ENCODE measurements at regions not wholly inside any gene's neighbourhood (a gene's known extent, or its start where the extent isn't known, plus 50 kb on each side); places are given as distances from the start of the nearest gene placed in this dataset.

DNA sequence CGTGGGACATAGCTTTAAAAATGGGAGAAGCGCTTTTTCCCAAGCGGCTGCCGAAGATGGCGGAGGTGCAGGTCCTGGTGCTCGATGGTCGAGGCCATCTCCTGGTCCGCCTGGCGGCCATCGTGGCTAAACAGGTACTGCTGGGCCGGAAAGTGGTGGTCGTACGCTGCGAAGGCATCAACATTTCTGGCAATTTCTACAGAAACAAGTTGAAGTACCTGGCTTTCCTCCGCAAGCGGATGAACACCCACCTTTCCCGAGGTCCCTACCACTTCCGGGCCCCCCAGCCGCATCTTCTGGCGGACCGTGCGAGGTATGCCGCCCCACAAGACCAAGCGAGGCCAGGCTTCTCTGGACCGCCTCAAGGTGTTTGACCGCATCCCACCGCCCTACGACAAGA, 245.5 kb downstream of the MRPL39 start:
- DNase-seq (ENCODE audit: extremely low spot score in 2 of 2), result no peak
- no peaks in the 10 kb centered on the region for H3K4me1 ChIP-seq
- H3K36me3 ChIP-seq, result no peaks in the 10 kb centered on the region
- TF ChIP-seq POLR2AphosphoS5 (IDR thresholded peaks at IDR 0.05; ENCODE audit: insufficient read depth in 1 of 2, low read depth in 1 of 2), result no peak
- no peak for TF ChIP-seq POLR2A (IDR thresholded peaks at IDR 0.05)
- TF ChIP-seq, protein P1, sequence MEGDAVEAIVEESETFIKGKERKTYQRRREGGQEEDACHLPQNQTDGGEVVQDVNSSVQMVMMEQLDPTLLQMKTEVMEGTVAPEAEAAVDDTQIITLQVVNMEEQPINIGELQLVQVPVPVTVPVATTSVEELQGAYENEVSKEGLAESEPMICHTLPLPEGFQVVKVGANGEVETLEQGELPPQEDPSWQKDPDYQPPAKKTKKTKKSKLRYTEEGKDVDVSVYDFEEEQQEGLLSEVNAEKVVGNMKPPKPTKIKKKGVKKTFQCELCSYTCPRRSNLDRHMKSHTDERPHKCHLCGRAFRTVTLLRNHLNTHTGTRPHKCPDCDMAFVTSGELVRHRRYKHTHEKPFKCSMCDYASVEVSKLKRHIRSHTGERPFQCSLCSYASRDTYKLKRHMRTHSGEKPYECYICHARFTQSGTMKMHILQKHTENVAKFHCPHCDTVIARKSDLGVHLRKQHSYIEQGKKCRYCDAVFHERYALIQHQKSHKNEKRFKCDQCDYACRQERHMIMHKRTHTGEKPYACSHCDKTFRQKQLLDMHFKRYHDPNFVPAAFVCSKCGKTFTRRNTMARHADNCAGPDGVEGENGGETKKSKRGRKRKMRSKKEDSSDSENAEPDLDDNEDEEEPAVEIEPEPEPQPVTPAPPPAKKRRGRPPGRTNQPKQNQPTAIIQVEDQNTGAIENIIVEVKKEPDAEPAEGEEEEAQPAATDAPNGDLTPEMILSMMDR (IDR thresholded peaks at IDR 0.05), result no peak
- H3K27ac ChIP-seq, result no peak overlapping the region
- H3K27me3 ChIP-seq, result no peaks in the 10 kb centered on the region
- no peaks in the 10 kb centered on the region for H3K9me3 ChIP-seq
- no peak overlapping the region for H3K4me3 ChIP-seq
- intact Hi-C loops (cut with DNase I), result no loop called here

DNA sequence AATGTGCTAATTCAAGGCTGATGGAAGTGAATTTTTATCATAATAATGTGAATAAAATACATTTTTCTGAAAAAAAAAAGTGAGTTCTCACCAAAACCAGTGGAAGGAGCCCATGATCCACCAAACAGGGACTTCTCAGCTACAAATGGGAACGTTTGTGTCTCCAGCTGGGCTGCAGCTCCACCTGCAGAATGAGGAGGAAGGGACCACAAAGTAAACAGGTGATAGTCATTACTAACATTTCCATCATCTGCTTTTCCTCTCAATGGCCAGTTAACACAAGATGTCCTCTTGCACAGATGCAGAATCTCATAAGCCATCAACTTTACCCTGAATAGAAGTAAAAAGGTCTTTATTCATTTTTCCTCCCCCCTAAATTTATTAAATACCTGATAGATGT, 246.2 kb downstream of the MRPL39 start:
- no peak for DNase-seq (ENCODE audit: extremely low spot score in 2 of 2)
- Histone ChIP-seq H3K27ac (no peak overlapping the region), H3K27me3 (no peaks in the 10 kb centered on the region), H3K4me3 (no peak overlapping the region), H3K36me3 (no peaks in the 10 kb centered on the region), H3K4me1 (no peaks in the 10 kb centered on the region), H3K9me3 (no peaks in the 10 kb centered on the region)
- intact Hi-C loops (cut with DNase I), result no loop called here
- TF ChIP-seq POLR2A (IDR thresholded peaks at IDR 0.05) (no peak), POLR2AphosphoS5 (IDR thresholded peaks at IDR 0.05; ENCODE audit: insufficient read depth in 1 of 2, low read depth in 1 of 2) (no peak)
- TF ChIP-seq, protein P1 (IDR thresholded peaks at IDR 0.05), result no peak

DNA sequence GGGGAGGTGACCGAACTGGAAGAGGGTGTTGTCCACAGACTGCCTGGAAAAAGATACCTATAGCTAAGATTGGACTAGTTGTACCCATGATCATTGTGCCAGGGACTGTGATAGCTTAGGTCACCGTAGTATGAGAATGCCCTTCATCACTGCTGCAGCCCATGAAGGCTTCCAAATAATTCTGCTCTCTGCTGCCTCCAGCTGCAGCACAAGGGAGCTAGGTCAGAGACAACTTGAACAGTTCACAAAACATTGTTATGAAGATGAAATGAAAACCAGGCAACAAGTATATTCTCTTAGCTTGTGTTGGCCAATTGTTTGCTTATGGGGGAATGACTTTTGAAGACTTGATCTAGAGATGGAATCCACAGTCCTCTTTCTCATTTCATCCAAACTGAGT, 246.7 kb downstream of the MRPL39 start:
- Histone ChIP-seq H3K4me1 (no peaks in the 10 kb centered on the region), H3K27ac (no peak overlapping the region), H3K4me3 (no peak overlapping the region), H3K9me3 (no peaks in the 10 kb centered on the region), H3K36me3 (no peaks in the 10 kb centered on the region), H3K27me3 (no peaks in the 10 kb centered on the region)
- TF ChIP-seq, protein P1 (IDR thresholded peaks at IDR 0.05), result no peak
- TF ChIP-seq POLR2A (IDR thresholded peaks at IDR 0.05) (no peak), POLR2AphosphoS5 (IDR thresholded peaks at IDR 0.05; ENCODE audit: insufficient read depth in 1 of 2, low read depth in 1 of 2) (no peak)
- intact Hi-C loops (cut with DNase I), result no loop called here
- DNase-seq (ENCODE audit: extremely low spot score in 2 of 2), result no peak

DNA sequence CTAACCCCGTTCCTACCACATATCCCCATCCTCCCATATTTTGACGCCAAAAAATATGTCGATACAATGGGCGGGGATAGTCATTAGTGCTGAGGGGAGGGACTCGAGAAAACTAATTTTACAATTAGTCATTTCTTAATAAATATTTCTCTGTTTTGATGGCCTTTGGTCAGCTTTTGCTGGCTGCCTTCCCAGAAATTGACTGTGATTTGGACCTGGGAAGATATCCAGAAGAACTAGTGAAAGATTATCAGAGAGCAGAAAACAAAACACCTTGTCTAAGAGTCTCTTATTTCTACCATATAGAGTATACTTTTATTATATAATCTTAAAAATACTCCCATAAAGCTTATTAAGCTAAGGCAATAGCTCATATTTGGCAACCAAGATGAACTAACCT, 247.6 kb downstream of the MRPL39 start:
- DNase-seq (ENCODE audit: extremely low spot score in 2 of 2), result no peak
- Histone ChIP-seq H3K36me3 (no peaks in the 10 kb centered on the region), H3K27me3 (no peaks in the 10 kb centered on the region), H3K4me1 (no peaks in the 10 kb centered on the region), H3K27ac (no peak overlapping the region), H3K9me3 (no peaks in the 10 kb centered on the region), H3K4me3 (no peak overlapping the region)
- TF ChIP-seq POLR2AphosphoS5 (IDR thresholded peaks at IDR 0.05; ENCODE audit: insufficient read depth in 1 of 2, low read depth in 1 of 2) (no peak), POLR2A (IDR thresholded peaks at IDR 0.05) (no peak)
- TF ChIP-seq, protein P1 (IDR thresholded peaks at IDR 0.05), result no peak
- intact Hi-C loops (cut with DNase I), result no loop called here

DNA sequence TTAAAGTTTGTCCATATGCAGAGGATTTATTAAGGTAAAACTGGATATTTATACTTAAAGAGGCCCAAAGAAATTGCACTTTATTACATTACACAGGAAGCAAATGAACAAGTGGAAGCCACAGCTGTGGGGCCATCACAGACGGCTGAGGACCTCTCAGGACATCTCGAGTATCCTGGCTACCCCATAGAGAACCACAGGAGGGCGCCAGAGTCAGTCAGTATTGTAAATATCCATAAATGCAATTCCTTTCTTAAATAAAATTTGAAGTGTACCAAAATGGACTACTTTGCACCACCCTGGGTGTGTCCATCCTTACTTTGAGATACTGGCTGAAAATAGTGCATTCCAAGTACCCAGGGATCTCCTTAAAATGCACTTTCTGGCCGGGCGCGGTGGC, 257.2 kb downstream of the MRPL39 start:
- no peaks in the 10 kb centered on the region for H3K4me1 ChIP-seq
- no peak for TF ChIP-seq POLR2A (IDR thresholded peaks at IDR 0.05)
- TF ChIP-seq, protein P1 (IDR thresholded peaks at IDR 0.05), result no peak
- no peak for TF ChIP-seq POLR2AphosphoS5 (IDR thresholded peaks at IDR 0.05; ENCODE audit: insufficient read depth in 1 of 2, low read depth in 1 of 2)
- no peak overlapping the region for H3K27ac ChIP-seq
- no peaks in the 10 kb centered on the region for H3K27me3 ChIP-seq
- H3K4me3 ChIP-seq, result no peak overlapping the region
- intact Hi-C loops (cut with DNase I), result no loop called here
- no peak for DNase-seq (ENCODE audit: extremely low spot score in 2 of 2)
- H3K36me3 ChIP-seq, result no peaks in the 10 kb centered on the region
- H3K9me3 ChIP-seq, result no peaks in the 10 kb centered on the region

All from vagina (tissue), 2 donors.